GM18870 (cell line): ENCODE measurements at regions not wholly inside any gene's neighbourhood (a gene's known extent, or its start where the extent isn't known, plus 50 kb on each side); places are given as distances from the start of the nearest gene placed in this dataset.
"Not testable (repeated sequence)": the region's sequence is repeated elsewhere in the genome, so short reads cannot be mapped to it uniquely, and the experiment has no call there.

Experiments
- ATAC-seq: cut with Tn5 transposase; IDR thresholded peaks from one replicate; pipeline ENCODE4 v1.9.1; 2021; ENCODE audit warnings: moderate library complexity; ENCODE audit not compliant: unreplicated experiment

- no peak for ATAC-seq
These were observed 938.7 kb downstream of the TTLL7 start for GRCh38 chr1:83060221-83060620.

- ATAC-seq, result no peak
These were observed 940.6 kb downstream of the TTLL7 start for GRCh38 chr1:83058327-83058726.

- ATAC-seq, result no peak
These were observed 943.4 kb downstream of the TTLL7 start for GRCh38 chr1:83055391-83056170.

GRCh38 chr1:83053446-83053845 lies 945.5 kb downstream of the TTLL7 start:
- ATAC-seq, result no peak

GRCh38 chr1:83052865-83053264 lies 946.1 kb downstream of the TTLL7 start:
- no peak for ATAC-seq

- ATAC-seq, result not testable (repeated sequence)
These were observed 947.9 kb downstream of the TTLL7 start for GRCh38 chr1:83051053-83051452.

- ATAC-seq, result no peak
These were observed 955.7 kb downstream of the TTLL7 start for GRCh38 chr1:83043244-83043643.

GRCh38 chr1:83039091-83039490 lies 959.8 kb downstream of the TTLL7 start:
- ATAC-seq, result not testable (repeated sequence)

GRCh38 chr1:83034851-83035250 lies 964.1 kb downstream of the TTLL7 start:
- ATAC-seq, result no peak

GRCh38 chr1:83033682-83034081 lies 965.2 kb downstream of the TTLL7 start:
- no peak for ATAC-seq

- no peak for ATAC-seq
These were observed 969.0 kb downstream of the TTLL7 start for GRCh38 chr1:83029916-83030315.

- ATAC-seq, result no peak
These were observed 969.9 kb downstream of the TTLL7 start for GRCh38 chr1:83029050-83029449.

GRCh38 chr1:83028467-83028866 lies 970.5 kb downstream of the TTLL7 start:
- ATAC-seq, result no peak

GRCh38 chr1:83027511-83027910 lies 971.4 kb downstream of the TTLL7 start:
- no peak for ATAC-seq

GRCh38 chr1:83026745-83027144 lies 972.2 kb downstream of the TTLL7 start:
- ATAC-seq, result no peak

- no peak for ATAC-seq
These were observed 974.6 kb downstream of the TTLL7 start for GRCh38 chr1:83024251-83024767.

GRCh38 chr1:83023212-83023611 lies 975.7 kb downstream of the TTLL7 start:
- ATAC-seq, result no peak

- no peak for ATAC-seq
These were observed 976.7 kb downstream of the TTLL7 start for GRCh38 chr1:83022206-83022605.

GRCh38 chr1:83017701-83018100 lies 981.2 kb downstream of the TTLL7 start:
- no peak for ATAC-seq

- ATAC-seq, result no peak
These were observed 981.7 kb downstream of the TTLL7 start for GRCh38 chr1:83017276-83017675.

- no peak for ATAC-seq
These were observed 982.5 kb downstream of the TTLL7 start for GRCh38 chr1:83016354-83016849.

GRCh38 chr1:83015163-83015562 lies 983.8 kb downstream of the TTLL7 start:
- ATAC-seq, result no peak

- no peak for ATAC-seq
These were observed 986.0 kb downstream of the TTLL7 start for GRCh38 chr1:83012950-83013349.
